ENCODE measurements at regions not wholly inside any gene's neighbourhood (a gene's known extent, or its start where the extent isn't known, plus 50 kb on each side); places are given as distances from the start of the nearest gene placed in this dataset.
"Not testable (repeated sequence)": the region's sequence is repeated elsewhere in the genome, so short reads cannot be mapped to it uniquely, and the experiment has no call there.

DNA sequence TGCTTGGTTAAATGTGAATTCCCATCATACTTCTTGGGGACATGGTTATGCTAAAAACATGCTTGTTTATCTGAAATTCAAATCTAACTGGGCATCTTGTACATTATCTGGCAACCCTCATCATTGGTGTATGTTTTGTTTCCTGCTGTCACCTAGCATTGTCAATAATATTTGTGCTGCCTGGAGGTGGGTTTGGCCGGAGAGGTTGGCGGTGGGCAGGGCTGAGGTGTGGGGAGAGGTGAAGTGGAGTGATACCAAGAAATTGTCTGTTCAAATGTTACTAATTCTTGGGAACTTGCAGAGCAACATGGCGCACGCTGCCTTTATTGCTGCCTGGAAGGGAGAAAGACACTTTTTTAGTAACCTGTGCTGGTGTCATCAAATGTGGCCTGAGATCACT, 280.5 kb downstream of the VRK1 start:
- DNase-seq: no peak

DNA sequence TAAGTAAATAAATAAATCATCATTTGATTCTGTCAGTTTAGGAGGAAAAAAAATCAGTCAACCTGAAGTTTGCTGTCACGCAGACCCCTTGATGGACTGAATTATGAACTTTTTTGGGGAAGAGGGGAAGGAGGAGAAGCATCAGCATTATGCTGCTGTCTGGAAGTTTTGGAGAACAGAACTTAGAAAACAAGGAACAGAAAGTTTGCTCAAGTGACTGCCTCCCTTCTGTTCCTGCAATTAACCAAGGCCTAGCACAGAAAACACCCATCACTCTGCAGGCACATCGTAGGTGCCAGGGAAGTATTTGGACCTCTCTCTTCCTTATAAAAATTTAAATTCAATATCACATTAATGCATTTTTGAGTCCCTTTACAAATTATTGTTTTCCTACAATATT, 283.8 kb downstream of the VRK1 start:
- DNase-seq: no peak

DNA sequence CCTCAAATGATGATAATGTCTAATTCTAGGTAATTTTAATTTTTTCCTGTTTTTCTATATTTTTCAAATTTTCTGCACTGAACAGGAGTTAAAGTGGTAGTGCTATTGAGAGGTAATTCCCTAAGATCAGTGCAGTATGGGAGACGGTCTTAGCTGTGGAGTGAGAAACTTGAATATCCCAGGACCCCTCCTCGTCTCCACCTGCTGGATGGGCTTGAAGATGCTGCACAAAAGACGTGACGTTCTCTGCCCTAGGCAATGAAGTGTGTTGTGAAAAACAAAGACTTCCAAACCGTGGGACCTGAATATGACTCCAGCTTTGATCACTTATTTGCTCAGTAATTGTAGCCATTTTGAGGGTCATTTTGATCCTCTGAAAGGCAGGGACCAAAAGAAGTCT, 298.1 kb downstream of the VRK1 start:
- no peak for DNase-seq

DNA sequence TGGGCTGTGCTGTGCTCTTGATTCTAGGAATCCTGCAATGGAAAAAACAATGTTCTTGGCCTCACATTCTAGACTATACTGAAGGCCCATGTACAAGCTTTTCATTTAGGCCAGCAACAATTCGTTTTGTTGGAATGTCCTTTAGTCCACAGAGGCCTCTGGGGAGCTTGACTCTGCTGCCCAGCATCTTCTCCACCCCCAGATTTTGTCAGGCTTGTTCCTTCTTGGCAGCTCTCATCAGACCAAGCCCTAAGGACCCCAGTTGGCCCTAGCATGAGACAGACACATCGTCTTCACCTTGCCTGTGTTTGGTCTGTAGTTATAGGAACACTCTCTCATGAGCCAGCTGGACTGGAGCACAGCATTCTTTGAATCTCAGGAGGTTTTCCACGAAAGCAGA, 300.1 kb downstream of the VRK1 start:
- DNase-seq: no peak

DNA sequence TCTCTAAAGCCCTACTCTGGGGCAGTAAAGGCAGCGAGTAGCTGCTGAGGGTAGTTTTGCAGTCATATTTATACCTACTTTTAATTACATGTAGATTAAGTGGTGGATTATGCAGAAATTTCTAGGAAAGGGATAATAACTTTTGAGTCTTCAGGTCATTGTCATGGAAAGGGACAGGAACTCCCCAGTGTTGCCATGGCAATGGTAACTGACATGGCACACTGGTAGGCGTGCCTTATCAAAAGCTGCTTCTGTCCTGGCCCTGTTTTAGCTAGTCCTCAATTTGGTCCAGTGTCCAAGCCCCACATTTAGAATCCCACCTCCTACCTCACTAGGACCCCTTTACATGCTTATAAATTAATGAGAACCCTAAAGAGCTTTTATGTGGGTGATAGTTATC, 303.1 kb downstream of the VRK1 start:
- DNase-seq: no peak

DNA sequence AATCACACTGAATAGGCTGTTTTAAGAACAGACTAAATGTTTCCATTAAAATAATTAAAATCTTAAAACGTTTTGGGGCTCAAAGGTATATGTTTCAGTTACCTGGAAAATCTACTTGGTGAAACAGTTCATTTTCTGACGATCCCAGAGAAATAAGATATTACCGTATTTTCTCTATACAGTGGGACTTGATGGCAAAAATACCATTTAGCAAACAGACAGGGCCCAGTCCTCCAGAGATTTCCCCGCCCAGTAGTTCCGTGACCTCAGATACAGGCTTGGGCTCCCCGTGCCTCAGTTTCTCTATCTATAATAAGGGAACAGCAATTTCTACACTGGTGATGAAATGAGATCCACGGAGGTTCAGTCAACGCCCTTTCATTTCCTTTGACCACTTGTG, 304.4 kb downstream of the VRK1 start:
- DNase-seq: no peak

DNA sequence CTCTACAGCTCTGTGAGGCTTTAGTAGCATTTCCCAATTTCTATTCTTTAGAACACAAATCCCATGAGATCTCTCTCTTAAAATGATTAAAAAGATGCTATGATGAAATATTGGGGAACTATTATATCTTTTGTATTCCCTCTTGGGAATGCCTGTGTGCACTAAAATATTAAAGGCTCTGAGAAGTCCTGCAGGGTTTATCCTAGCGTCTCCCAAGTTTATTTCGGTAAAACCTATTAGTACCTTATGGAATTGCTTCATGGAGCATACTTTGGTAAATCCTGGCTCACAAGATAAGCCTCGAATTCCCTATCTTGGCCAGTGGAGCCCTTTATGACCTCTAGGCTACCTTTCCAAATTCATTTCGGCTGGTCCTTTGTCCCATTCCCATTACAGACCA, 306.8 kb downstream of the VRK1 start:
- DNase-seq: no peak

DNA sequence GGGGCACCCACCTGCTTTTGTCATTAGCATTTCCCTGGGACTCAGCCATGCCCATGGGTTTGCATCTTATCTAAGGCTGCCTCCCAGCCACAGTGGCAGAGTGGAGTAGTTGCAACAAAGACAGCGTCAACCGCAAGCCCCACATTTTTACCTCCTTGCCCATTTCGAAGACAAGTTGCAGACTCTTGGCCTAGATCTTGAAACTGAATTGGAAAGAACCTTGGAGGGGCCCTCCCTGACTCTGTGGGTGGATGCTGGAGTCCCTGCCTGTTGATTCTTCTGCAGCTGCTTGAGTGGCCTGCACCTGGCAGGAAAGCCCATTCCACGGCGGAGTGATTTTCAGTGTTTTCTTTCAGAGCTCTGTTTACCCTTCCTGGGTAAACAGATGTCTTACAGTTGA, 309.0 kb downstream of the VRK1 start:
- no peak for DNase-seq

DNA sequence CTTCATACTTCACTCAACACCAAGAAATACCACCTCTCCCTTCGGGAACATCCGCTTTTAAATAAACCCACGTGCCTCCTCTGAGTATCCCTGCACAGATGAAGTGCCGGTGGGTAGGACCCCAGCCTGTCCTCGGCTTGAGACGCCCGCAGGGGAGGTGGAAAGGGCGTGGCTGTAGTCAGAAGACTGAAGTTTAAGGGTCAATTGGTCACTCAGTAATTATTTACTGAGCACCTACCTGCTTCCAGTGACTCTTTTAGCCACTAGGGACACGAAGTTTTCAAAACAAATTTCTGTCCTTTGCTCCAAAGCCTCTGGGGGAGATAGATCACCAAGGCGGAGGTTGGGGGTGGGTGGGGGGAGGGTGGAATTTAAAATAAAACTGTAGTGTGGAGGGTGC, 309.4 kb downstream of the VRK1 start:
- no peak for DNase-seq

DNA sequence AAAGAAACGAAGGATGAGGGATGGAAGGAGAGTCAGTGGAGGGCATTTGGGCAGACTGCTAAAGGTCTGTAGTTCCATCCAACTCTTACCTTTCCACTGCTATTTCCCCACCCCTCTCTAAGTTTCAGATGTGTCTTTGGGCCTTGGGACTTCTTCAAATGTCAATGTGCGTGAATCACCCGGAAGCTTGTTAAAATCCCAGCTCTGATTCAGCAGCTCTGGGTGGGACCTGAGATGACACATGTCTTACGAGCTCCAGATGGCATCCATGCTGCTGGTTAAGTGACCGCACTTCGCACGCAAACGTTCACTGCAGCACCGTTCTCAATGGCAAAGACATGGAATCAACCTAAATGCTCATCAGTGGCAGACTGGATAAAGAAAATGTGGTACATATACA, 309.9 kb downstream of the VRK1 start:
- DNase-seq: no peak

DNA sequence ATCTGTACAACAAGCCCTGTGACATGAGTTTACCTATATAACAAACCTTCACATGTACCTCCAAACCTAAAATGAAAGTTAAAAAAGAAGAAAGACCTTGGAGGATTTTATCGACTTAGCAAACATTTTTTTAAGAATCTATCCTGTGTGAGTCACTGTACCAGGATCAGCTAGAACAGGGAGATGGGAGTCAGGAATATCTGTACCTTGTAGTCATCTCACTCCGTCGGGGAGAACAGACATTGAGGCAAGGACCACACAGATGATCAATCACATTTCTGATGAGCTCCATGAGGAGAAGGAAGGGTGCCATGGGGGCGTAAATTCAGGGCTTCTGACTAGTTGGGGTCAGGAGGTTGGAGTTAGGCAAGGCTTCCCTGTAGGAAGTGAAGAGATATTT, 310.6 kb downstream of the VRK1 start:
- DNase-seq: no peak

DNA sequence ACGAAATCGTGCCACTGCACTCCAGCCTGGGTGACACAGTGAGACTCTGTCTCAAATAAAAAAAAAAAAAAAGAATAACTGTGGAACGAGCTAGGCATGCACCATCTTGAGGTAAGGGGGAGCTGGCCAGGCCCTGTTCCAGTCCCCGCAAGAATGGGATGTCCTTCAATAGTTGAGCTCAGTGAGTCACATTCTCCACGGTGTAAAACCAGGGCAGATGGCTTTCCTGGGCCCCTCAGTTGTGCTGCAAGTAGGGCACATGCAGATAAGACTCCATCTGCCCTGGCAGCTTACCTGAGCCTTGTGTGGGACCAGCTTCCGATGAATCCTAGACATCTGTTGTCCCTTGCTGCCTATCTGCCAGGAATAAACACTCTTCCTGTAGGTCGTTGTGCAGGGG, 312.1 kb downstream of the VRK1 start:
- DNase-seq: no peak

DNA sequence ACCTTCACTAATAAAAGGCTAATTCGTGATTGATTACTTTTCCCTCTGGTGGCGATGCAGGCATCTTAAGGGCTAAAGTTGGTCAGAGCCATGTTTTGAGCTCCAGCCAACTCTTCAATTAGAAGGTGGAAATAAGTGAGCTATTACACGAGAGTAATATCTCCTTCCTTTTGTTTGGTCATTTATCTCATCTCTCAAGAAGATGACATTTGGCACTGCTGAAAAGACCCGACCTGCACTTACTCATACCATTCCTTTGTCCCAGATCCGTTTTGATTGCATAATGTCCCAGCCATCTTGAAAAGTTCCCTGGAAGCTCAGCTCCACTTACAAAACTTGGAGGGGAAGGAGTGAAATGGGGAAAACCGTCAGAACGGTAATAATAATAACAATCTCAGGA, 316.2 kb downstream of the VRK1 start:
- no peak for DNase-seq

DNA sequence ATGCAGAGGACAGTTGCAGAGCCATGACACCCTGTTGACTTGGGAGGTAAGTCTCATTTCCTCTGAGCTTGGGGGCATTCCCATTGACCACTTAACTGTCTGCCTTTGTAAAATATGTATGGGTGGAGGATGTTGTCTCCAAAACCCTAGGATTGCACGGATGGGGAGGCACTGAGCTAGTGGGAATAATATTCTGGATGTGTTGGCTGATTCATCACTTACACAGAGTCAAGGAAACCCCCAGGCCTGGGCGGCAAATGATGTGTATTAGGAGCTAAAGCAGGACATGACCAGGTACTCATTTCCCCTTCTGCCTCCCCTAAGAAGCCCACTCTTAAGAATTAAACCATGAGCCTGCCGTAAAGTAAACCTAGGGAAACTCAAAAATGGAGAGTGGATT, 319.4 kb downstream of the VRK1 start:
- DNase-seq: no peak

DNA sequence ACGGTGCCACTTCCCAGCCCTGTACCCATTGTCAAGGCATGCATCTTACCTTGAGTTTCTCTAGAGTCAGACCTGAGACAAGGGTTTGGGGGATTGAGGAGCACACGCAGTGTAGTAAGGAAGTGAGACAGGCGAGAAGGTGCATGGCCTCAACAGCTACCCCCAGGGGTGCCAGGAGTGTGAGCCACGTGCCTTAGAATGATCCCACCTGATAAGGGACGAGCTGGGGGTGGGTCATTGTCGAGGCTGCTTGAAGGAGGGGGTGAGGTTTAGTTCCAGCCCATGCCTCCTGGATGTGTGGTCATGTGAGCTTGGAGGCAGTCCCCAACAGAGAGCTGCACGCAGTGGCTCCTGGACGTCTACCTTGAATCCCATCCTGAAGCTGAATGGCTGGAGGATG, 320.5 kb downstream of the VRK1 start:
- no peak for DNase-seq

DNA sequence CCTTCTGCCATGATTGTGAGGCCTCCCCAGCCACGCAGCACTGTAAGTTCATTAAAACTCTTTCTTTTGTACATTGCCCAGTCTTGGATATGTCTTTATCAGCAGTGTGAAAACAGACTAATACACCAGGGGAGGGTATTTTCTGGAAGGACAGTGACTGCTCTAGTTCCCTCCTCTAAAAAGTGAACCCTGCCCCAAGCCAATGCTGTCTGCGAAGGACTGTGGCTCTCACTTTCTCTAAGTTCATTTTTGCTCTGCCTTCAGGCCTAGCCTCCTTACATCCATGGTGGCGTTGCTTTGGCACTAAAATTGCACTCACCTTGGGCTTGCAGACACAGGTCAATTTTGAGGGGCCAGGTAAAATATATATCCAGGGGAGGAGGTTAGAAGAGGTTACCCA, 323.0 kb downstream of the VRK1 start:
- no peak for DNase-seq

DNA sequence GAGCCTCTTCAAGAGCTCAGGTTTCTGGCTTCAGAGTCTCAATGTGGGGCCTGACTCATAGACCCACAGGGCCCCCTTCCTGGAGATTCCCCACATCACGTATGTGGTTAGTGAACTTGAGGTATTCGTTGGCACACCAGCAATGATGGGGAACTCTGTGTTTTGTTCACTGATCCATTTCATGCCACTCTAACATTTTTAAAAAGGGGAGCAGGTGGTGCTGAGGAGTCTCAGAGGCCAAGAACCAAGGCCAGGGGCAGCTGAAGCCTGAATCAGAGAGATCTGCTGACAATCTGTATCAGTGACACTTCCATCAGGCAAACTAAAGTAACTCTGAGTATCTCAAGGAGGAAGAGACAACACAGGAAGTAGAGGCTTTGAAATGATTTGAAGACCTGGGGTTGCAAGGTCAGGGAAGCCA, 323.4 kb downstream of the VRK1 start:
- no peak for DNase-seq

DNA sequence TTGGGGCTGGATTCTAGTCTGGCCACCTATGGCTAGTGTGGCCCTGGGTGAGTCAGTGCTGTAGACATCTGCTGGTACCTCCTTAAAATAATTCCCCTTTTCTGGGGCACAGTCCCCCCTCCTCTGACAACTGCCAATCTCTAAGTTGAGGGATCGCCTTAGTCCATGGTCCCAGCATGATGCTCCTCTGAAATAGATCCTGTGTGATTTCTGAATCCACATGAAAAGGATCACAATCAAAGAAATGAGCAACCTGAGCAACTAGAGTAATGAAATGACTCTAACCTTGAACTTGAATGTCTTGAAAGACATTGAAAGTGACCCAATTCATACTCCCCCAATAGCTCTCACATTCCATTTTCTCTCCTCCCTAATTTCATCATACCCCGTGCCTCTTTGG, 332.5 kb downstream of the VRK1 start:
- no peak for DNase-seq

DNA sequence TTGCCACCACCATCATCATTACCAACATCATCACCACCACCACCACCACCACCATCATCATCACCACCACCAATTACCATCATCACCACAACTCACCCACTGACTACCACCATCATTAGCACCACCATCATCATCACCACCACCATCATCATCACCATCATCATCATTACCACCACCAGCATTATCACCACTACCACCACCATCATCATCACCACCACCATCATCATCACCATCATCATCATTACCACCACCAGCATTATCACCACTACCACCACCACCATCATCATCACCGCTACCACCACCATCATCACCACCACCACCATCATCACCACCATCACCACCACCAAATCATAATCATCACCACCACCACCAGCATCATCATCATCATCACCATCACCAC, 338.7 kb downstream of the VRK1 start:
- DNase-seq: not testable (repeated sequence)

DNA sequence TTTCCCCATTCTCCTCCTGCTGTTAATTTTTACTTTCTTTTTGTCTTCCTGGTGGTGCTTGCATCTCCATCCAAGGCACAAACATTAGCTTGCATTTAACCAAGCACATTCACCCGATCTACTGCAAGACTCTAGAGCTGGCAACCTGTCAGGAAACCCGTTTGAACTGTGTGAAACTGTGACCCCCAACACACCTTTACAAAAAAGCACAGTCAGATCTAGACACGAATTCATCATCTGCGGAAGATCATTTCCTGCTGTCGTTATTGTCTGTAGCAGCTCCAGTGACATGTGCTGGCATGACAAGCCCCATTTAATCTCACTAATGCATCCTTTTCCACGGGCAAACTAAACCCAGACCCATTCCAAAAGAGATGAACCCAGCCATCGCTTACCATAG, 340.5 kb downstream of the VRK1 start:
- no peak for DNase-seq

DNA sequence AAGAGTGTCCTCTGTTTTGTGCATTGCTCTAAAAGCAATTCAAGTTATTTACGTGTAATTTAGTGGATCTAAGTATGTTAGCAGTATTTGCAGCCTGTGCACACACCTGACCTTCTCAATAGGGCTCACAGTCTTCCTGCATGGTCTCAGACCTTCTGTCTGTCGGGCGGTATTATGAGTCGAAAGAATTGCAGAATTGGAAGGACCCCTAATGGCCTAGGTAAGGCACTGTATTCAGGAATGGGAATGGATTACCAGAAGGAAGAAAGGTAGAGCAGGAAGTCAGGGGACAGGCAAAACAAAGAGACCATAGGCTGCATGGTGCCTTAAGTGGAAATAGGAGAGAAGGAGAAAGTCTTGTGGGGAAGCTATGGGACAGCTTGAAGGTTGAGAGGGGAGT, 341.6 kb downstream of the VRK1 start:
- DNase-seq: no peak

DNA sequence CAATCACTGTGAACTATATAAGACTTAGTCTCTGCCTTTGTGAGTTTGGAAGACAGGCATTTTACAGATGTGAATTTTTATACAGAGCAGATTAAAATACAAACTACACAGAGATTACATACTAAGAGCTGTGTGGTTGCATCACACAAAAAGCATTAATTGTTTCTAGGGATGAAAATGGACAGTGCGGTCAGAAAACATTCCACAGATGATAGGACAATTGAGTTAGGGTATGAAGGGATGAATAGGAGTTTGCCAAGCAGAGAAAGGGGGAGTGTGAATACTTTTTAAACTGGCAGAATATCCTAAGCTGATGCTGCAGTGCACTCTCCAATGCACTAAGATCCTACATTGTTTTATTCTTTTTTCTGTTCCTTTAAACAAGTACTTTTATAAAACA, 345.8 kb downstream of the VRK1 start:
- DNase-seq: no peak

DNA sequence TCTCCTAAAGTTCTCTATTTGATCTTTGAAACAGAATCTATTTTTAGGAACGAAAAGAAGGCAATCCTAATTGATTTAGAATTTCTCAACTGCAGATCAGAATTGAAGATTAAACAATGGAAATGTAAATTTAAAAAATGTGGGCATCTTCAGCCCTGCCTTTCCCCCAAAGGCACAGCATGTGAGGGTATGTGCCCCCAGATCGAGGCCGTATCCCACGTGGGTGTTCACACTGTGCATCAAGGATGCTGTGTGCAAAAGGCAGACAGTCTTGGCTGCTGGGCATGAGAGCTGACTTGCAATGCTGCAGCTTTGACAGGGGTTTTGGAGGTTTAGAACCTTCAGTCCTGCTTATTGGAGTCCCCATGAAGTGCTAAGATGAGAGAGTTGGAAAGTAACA, 346.3 kb downstream of the VRK1 start:
- no peak for DNase-seq

DNA sequence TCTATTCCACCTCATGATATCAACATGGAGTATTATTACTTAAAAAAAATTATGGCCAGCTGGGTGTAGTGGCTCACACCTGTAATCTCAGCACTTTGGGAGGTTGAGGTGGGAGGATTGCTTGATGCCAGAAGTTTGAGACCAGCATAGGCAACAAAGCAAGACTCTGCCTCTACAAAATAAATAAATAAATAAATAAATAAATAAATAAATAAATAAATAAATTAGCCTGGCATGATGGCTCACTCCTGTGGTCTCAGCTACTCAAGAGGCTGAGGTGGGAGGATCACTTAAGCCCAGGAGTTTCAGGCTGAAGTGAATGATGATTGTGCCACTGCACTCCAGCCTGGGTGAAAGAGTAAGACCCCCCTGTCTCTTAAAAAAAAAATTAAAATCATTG, 350.8 kb downstream of the VRK1 start:
- DNase-seq: not testable (repeated sequence)

DNA sequence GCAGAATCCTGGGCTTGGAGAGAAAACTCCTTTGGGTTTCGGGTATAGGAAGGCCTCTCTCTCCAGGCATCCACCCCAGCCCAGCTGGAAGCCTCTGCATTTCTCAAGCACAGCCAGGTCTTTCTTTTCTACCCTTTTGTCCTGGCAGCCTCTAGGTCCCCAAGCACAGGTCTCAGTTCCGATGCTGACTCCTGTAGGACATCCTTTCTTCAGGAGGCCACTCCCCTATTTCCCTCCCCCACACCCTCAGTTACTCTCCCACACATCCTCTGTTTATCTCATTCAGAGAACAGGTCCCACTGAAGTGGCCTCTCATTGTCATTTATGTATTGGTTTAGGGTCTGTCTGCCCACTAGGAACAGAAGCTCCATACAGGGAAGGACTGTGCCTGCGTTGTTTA, 352.6 kb downstream of the VRK1 start:
- no peak for DNase-seq

DNA sequence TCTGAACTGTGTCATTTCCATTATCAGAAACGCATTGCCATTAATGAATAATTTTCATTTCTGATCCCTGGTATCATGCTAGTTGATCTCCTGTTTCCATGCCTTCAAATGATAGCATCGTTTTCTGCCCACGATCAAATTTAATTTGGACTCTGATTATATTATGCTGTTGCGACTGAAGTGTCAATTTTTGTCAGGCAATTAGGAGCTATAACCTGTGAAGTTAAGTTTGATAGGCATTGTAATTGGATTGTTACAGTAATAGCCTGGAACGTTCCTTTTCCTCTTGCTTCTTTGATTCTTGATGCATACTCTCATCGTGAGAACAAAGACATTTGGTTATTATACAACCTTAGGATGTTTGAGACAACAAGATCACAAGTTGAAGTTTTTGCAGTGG, 356.3 kb downstream of the VRK1 start:
- no peak for DNase-seq

DNA sequence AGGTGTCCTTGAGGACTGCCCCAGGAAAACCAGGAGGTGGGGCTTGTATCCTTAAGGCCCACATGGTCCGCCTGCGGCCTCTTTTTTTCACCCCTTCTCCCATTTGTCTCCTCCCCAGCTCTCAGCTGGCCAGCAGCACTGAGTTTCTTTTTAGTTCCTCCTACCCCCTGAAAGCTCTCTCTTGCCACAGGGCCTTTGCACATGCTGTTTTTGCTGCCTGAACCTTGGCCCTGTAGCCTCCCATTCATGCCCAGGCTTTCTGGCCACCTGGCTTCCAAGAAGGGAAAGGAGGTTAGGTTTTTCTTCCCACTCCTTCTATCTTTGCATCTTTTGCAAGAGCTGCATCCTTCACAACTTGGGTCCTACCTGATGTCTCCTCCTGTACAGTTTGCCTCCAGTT, 358.1 kb downstream of the VRK1 start:
- DNase-seq: no peak

All from Kasumi-1 (cell line).